Right lobe of liver (tissue), 4 donors: ENCODE measurements at regions not wholly inside any gene's neighbourhood (a gene's known extent, or its start where the extent isn't known, plus 50 kb on each side); places are given as distances from the start of the nearest gene placed in this dataset.

Experiments used
- CTCF ChIP-seq, 4 donors: fragments of 200-600 bp in 3 of 4; fragments of 450-650 bp in 1 of 4; IDR thresholded peaks; one replicate each; pipeline versions ENCODE4 v1.5.1 to v1.8.0; 2016 to 2022; ENCODE audit warnings: antibody characterized with exemption in 4 of 4, mild to moderate bottlenecking in 2 of 4
- POLR2A ChIP-seq: fragments of 450-650 bp; IDR thresholded peaks from one replicate; pipeline ENCODE4 v1.6.1; 2017; ENCODE audit warnings: antibody characterized with exemption, mild to moderate bottlenecking
- donor health status: DM: no; HTN: no; CAD: no.
- donor health status: DM: no; HTN: no; CAD: no.
- donor health status: DM: no; HTN: yes; CAD: no.

- TF ChIP-seq CTCF (IDR thresholded peaks at IDR 0.05) (no peak), POLR2A (no peak)
Measured at GRCh38 chr13:109394311-109394988, 391.9 kb downstream of the IRS2 start.
